HepG2 (cell line): ENCODE measurements at regions not wholly inside any gene's neighbourhood (a gene's known extent, or its start where the extent isn't known, plus 50 kb on each side); places are given as distances from the start of the nearest gene placed in this dataset.

Experiments used
- ATAC-seq: fragments of 200-7000 bp; cut with Tn5 transposase; 3 replicates; pipeline ENCODE4 v1.9.1; 2020; ENCODE audit warnings: mild to moderate bottlenecking, moderate library complexity
- BruUV-seq: library from RNA; stranded (reverse); fragments of 400-500 nt; replicated peaks from 2 replicates; lab custom pipeline; 2021; lab: Mats Ljungman, UMichigan
- CTCF ChIA-PET: fragments of 300-600 bp; formaldehyde crosslinking; extraction: SDS; loops from one replicate; lab custom pipeline; 2021; ENCODE audit warnings: low total read pairs, inconsistent platforms, low intra/inter-chr PET ratio; lab: Yijun Ruan, JAX
- POLR2A ChIA-PET: fragments of 350-600 bp; sonication (Branson Sonifier 250); formaldehyde crosslinking; loops from one replicate; lab custom pipeline; 2020; ENCODE audit warnings: antibody characterized with exemption, inconsistent platforms; lab: Yijun Ruan, JAX
- DNase-seq: peaks from one replicate; pipeline ENCODE4 v3.0.0-alpha.2; 2015; ENCODE audit warnings: low spot score
- FAIRE-seq: peaks from 3 replicates; lab custom pipeline; 2011; peaks lifted over from hg19 to GRCh38; lab: Jason Lieb, UNC
- H2AFZ ChIP-seq: one replicate; pipeline ENCODE4 v1.6.1; 2011; ENCODE audit warnings: low read length, inconsistent platforms
- H3K27ac ChIP-seq: fragments of 300-600 bp; 3 replicates; pipeline ENCODE4 v1.8.0; 2011; ENCODE audit warnings: mixed run types, mild to moderate bottlenecking, mixed read lengths, low read length, inconsistent platforms; ENCODE audit not compliant: insufficient read depth; ENCODE audit errors: extremely low read length
- H3K27me3 ChIP-seq, 2 experiments: fragments of 200-600 bp in 1 of 2; 2 replicates in 1 of 2; 3 replicates in 1 of 2; pipeline versions ENCODE4 v1.6.0 to v1.8.0; 2011; ENCODE audit warnings: low read length in 2 of 2, mild to moderate bottlenecking in 2 of 2, moderate library complexity in 2 of 2, inconsistent platforms in 1 of 2; ENCODE audit not compliant: insufficient read depth in 2 of 2, control insufficient read depth in 1 of 2
- H3K36me3 ChIP-seq, 2 experiments: fragments of 200-600 bp in 1 of 2; replicated peaks in 1 of 2; 2 replicates in 1 of 2; 3 replicates in 1 of 2; pipeline versions ENCODE4 v1.5.1 to v1.8.0; 2011; ENCODE audit warnings: low read length in 2 of 2, inconsistent platforms in 1 of 2; ENCODE audit not compliant: insufficient read depth in 2 of 2, control insufficient read depth in 1 of 2
- H3K4me1 ChIP-seq: 2 replicates; pipeline ENCODE4 v1.5.1; 2012; ENCODE audit warnings: low read length, inconsistent platforms; ENCODE audit not compliant: insufficient read depth
- H3K4me2 ChIP-seq: 2 replicates; pipeline ENCODE4 v1.6.0; 2011; ENCODE audit warnings: low read depth, low read length, inconsistent platforms
- H3K4me3 ChIP-seq, 3 experiments: fragments of 200-600 bp in 1 of 3; sonication (generic), shearing (Covaris generic) in 1 of 3; replicated peaks in 1 of 3; 2 replicates each; pipeline ENCODE4 v1.5.1; 2011 to 2016; ENCODE audit warnings: low read length in 3 of 3, inconsistent platforms in 2 of 3, low read depth in 2 of 3, mild to moderate bottlenecking in 2 of 3, control low read depth in 1 of 3, mixed read lengths in 1 of 3; ENCODE audit not compliant: insufficient read depth in 1 of 3
- H3K79me2 ChIP-seq: one replicate; pipeline ENCODE4 v1.6.1; 2011; ENCODE audit warnings: low read length, inconsistent platforms; ENCODE audit not compliant: insufficient read depth
- H3K9ac ChIP-seq: 2 replicates; pipeline ENCODE4 v1.6.0; 2011; ENCODE audit warnings: mild to moderate bottlenecking, low read depth, low read length, inconsistent platforms; ENCODE audit not compliant: insufficient read depth
- H3K9me3 ChIP-seq: 2 replicates; pipeline ENCODE4 v1.5.1; 2012; ENCODE audit warnings: mild to moderate bottlenecking, low read length
- H4K20me1 ChIP-seq: 2 replicates; pipeline ENCODE4 v1.6.0; 2011; ENCODE audit warnings: inconsistent platforms, mild to moderate bottlenecking, low read length, moderate library complexity; ENCODE audit not compliant: insufficient read depth
- FOXO4 ChIP-seq: sonication (generic); formaldehyde crosslinking; conservative IDR thresholded peaks from 2 replicates; pipeline ENCODE4 v1.8.1; 2023; ENCODE audit warnings: missing genetic modification reagents
- NFKBIZ ChIP-seq: IDR thresholded peaks from 2 replicates; pipeline ENCODE4 v1.6.1; 2018; ENCODE audit warnings: missing genetic modification reagents, missing compliant biosample characterization
- ZFYVE20 ChIP-seq: sonication (generic); formaldehyde crosslinking; IDR thresholded peaks from 2 replicates; pipeline ENCODE4 v1.8.0; 2023; ENCODE audit warnings: low read depth, mild to moderate bottlenecking, moderate library complexity, missing genetic modification reagents, borderline replicate concordance
- ZNF18 ChIP-seq: sonication (generic); formaldehyde crosslinking; IDR thresholded peaks from 2 replicates; pipeline ENCODE4 v1.8.0; 2022; ENCODE audit warnings: mild to moderate bottlenecking, missing genetic modification reagents; ENCODE audit not compliant: insufficient replicate concordance
- WGBS: methylation state at CpG from one replicate; pipeline ENCODE4 v1.1.6; 2017; ENCODE audit warnings: low lambda C conversion rate; 5-methylcytosine and 5-hydroxymethylcytosine counted together
- in situ Hi-C: cut with HindIII; loops from 2 replicates; pipeline ENCODE4 v1.10.0; 2017; ENCODE audit warnings: low pct_unique_long_range_greater_than_20kb; ENCODE audit not compliant: extremely low pct_ligation_motif_present
- intact Hi-C: fragments of 100-400 bp; cut with micrococcal nuclease; formaldehyde crosslinking; loops from one replicate; pipeline ENCODE4 v1.10.0; 2022; ENCODE audit not compliant: unreplicated experiment

GRCh38 chr3:66552846-66553245, 52.0 kb upstream of the LRIG1 start:
- ChIA-PET CTCF (no interaction called here), POLR2A (no interaction called here)
- no peaks in the 10 kb centered on the region for H3K36me3 ChIP-seq
- ATAC-seq (no peak), FAIRE-seq (no peak), DNase-seq (no peak)
- H3K4me1 ChIP-seq, result no peaks in the 10 kb centered on the region
- no peak overlapping the region for H3K27ac ChIP-seq
- H3K27me3 ChIP-seq, result no peaks in the 10 kb centered on the region
- no peaks in the 10 kb centered on the region for H3K79me2 ChIP-seq
- no peaks in the 10 kb centered on the region for H4K20me1 ChIP-seq
- H3K9me3 ChIP-seq, result no peaks in the 10 kb centered on the region
- H3K9ac ChIP-seq, result no peak overlapping the region
- no peak for TF ChIP-seq ZNF18 (CRISPR knock-in tag)
- no peak for TF ChIP-seq ZFYVE20 (CRISPR knock-in tag)
- TF ChIP-seq NFKBIZ (CRISPR knock-in tag), result no peak
- no peak for TF ChIP-seq FOXO4 (CRISPR knock-in tag)
- intact Hi-C loops (loop anchor here (1.0 kb wide), 1 partner anchor 30 kb away; no protein-coding TSS in a partner anchor), in situ Hi-C loops (no loop called here)
- no peak overlapping the region for H3K4me3 ChIP-seq
- no peak overlapping the region for H3K4me2 ChIP-seq
- no TSS peak for BruUV-seq
- 58% methylated on average over 5 of the region's 5 CpGs for WGBS
- no peak overlapping the region for H2AFZ ChIP-seq
